Suppressor macrophage treated with lipopolysaccharide for 1 hour (primary cell): ENCODE measurements at regions not wholly inside any gene's neighbourhood (a gene's known extent, or its start where the extent isn't known, plus 50 kb on each side); places are given as distances from the start of the nearest gene placed in this dataset.

ENCODE experiments used
- DNase-seq, 3 donors: peaks; one replicate each; pipeline ENCODE4 v3.0.0-alpha.2; 2020 to 2022

GRCh38 chr3:18035641-18036449, 293.4 kb upstream of the TBC1D5 start:
- no peak for DNase-seq

GRCh38 chr3:18033581-18034108, 291.2 kb upstream of the TBC1D5 start:
- no peak for DNase-seq

- no peak for DNase-seq
These were observed 288.0 kb upstream of the TBC1D5 start for GRCh38 chr3:18030371-18030870.

- no peak for DNase-seq
These were observed 284.9 kb upstream of the TBC1D5 start for GRCh38 chr3:18027161-18027939.

- no peak for DNase-seq
These were observed 282.3 kb upstream of the TBC1D5 start for GRCh38 chr3:18024715-18025114.

GRCh38 chr3:18019161-18019495, 276.7 kb upstream of the TBC1D5 start:
- DNase-seq: no peak

- DNase-seq: no peak
These were observed 276.2 kb upstream of the TBC1D5 start for GRCh38 chr3:18018491-18019160.

GRCh38 chr3:18016366-18016765, 273.9 kb upstream of the TBC1D5 start:
- no peak for DNase-seq

- no peak for DNase-seq
These were observed 270.5 kb upstream of the TBC1D5 start for GRCh38 chr3:18012933-18013332.

GRCh38 chr3:18012436-18012835, 270.0 kb upstream of the TBC1D5 start:
- DNase-seq: no peak

GRCh38 chr3:18011387-18011786, 269.0 kb upstream of the TBC1D5 start:
- no peak for DNase-seq

- DNase-seq: peak in 1 of 3 donors; percentile 3
These were observed 267.6 kb upstream of the TBC1D5 start for GRCh38 chr3:18010001-18010400.

- peak; percentile 15 to 63 (median 27) for DNase-seq
These were observed 266.4 kb upstream of the TBC1D5 start for GRCh38 chr3:18008706-18009368.

GRCh38 chr3:18007980-18008379, 265.5 kb upstream of the TBC1D5 start:
- DNase-seq: no peak

GRCh38 chr3:17995769-17996168, 253.3 kb upstream of the TBC1D5 start:
- DNase-seq: no peak

GRCh38 chr3:17994167-17994566, 251.7 kb upstream of the TBC1D5 start:
- DNase-seq: no peak

GRCh38 chr3:17990390-17990789, 248.0 kb upstream of the TBC1D5 start:
- no peak for DNase-seq

- peak in 1 of 3 donors; percentile 3 for DNase-seq
These were observed 244.0 kb upstream of the TBC1D5 start for GRCh38 chr3:17986348-17986816.

- DNase-seq: no peak
These were observed 243.4 kb upstream of the TBC1D5 start for GRCh38 chr3:17985658-17986347.

GRCh38 chr3:17983106-17983505, 240.7 kb upstream of the TBC1D5 start:
- no peak for DNase-seq

- no peak for DNase-seq
These were observed 239.9 kb upstream of the TBC1D5 start for GRCh38 chr3:17982211-17982880.
